SKM-1 treated with dmso at 0.1 percent for 144 hours (cell line): ENCODE measurements at regions not wholly inside any gene's neighbourhood (a gene's known extent, or its start where the extent isn't known, plus 50 kb on each side); places are given as distances from the start of the nearest gene placed in this dataset.

Experiments used
- DNase-seq: peaks from one replicate; lab custom pipeline; 2025; ENCODE audit not compliant: unreplicated experiment; lab: John Stamatoyannopoulos, UW

GRCh38 chr5:171625646-171626045 lies 160.0 kb upstream of the SMIM23 start:
- no peak for DNase-seq

- DNase-seq: no peak
Measured at GRCh38 chr5:171627936-171628632, 157.5 kb upstream of the SMIM23 start.

- no peak for DNase-seq
Measured at GRCh38 chr5:171628633-171628974, 157.0 kb upstream of the SMIM23 start.

GRCh38 chr5:171629221-171629620 lies 156.4 kb upstream of the SMIM23 start:
- no peak for DNase-seq

- no peak for DNase-seq
Measured at GRCh38 chr5:171629628-171630349, 155.8 kb upstream of the SMIM23 start.

- DNase-seq: no peak
Measured at GRCh38 chr5:171630350-171631065, 155.1 kb upstream of the SMIM23 start.

- DNase-seq: no peak
Measured at GRCh38 chr5:171632616-171633015, 153.0 kb upstream of the SMIM23 start.

GRCh38 chr5:171633776-171634470 lies 151.7 kb upstream of the SMIM23 start:
- DNase-seq: peak; percentile 97

- no peak for DNase-seq
Measured at GRCh38 chr5:171634511-171634910, 151.1 kb upstream of the SMIM23 start.

- no peak for DNase-seq
Measured at GRCh38 chr5:171635028-171635427, 150.6 kb upstream of the SMIM23 start.

- no peak for DNase-seq
Measured at GRCh38 chr5:171635561-171636245, 149.9 kb upstream of the SMIM23 start.

- no peak for DNase-seq
Measured at GRCh38 chr5:171637811-171638210, 147.8 kb upstream of the SMIM23 start.

GRCh38 chr5:171639205-171639621 lies 146.4 kb upstream of the SMIM23 start:
- no peak for DNase-seq

- no peak for DNase-seq
Measured at GRCh38 chr5:171639966-171640365, 145.7 kb upstream of the SMIM23 start.

GRCh38 chr5:171640480-171640879 lies 145.1 kb upstream of the SMIM23 start:
- no peak for DNase-seq

GRCh38 chr5:171641891-171642290 lies 143.7 kb upstream of the SMIM23 start:
- no peak for DNase-seq

- DNase-seq: no peak
Measured at GRCh38 chr5:171642894-171643293, 142.7 kb upstream of the SMIM23 start.

GRCh38 chr5:171644536-171644935 lies 141.1 kb upstream of the SMIM23 start:
- no peak for DNase-seq

GRCh38 chr5:171646102-171647042 lies 139.2 kb upstream of the SMIM23 start:
- DNase-seq: no peak
